AG10803 (cell line): ENCODE measurements at regions not wholly inside any gene's neighbourhood (a gene's known extent, or its start where the extent isn't known, plus 50 kb on each side); places are given as distances from the start of the nearest gene placed in this dataset.
"Not testable (repeated sequence)": the region's sequence is repeated elsewhere in the genome, so short reads cannot be mapped to it uniquely, and the experiment has no call there.

Source experiments
- DNase-seq: peaks from one replicate; pipeline ENCODE4 v3.0.0; 2010; ENCODE audit warnings: low read depth
- H3K4me3 ChIP-seq: 2 replicates; pipeline ENCODE4 v1.5.1; 2011; ENCODE audit warnings: mild to moderate bottlenecking, low read length, control low read depth
- CTCF ChIP-seq: conservative IDR thresholded peaks from 2 replicates; pipeline ENCODE4 v1.5.1; 2011; ENCODE audit warnings: mild to moderate bottlenecking, low read length, control low read depth, inconsistent platforms

- H3K4me3 ChIP-seq: no peak overlapping the region
- no peak for DNase-seq
- TF ChIP-seq CTCF: no peak
Measured at GRCh38 chr3:84318273-84318809, 640.4 kb upstream of the CADM2 start.

- not testable (repeated sequence) for H3K4me3 ChIP-seq, DNase-seq
Measured at GRCh38 chr3:84365563-84366278, 593.1 kb upstream of the CADM2 start.
